Esophagus (tissue), 2 donors: ENCODE measurements at regions not wholly inside any gene's neighbourhood (a gene's known extent, or its start where the extent isn't known, plus 50 kb on each side); places are given as distances from the start of the nearest gene placed in this dataset.

ENCODE experiments used
- H3K27ac ChIP-seq, 2 donors: one replicate each; pipeline ENCODE4 v1.5.1; 2013; ENCODE audit warnings: low read depth in 2 of 2, mild to moderate bottlenecking in 2 of 2, inconsistent platforms in 1 of 2, low read length in 1 of 2, moderate library complexity in 1 of 2
- H3K27me3 ChIP-seq, 2 donors: one replicate each; pipeline ENCODE4 v1.6.1; 2013; ENCODE audit warnings: low read length in 2 of 2, control low read depth in 1 of 2, mild to moderate bottlenecking in 1 of 2; ENCODE audit not compliant: insufficient read depth in 2 of 2, control insufficient read depth in 1 of 2
- H3K36me3 ChIP-seq, 2 donors: one replicate each; pipeline ENCODE4 v1.6.1; 2013; ENCODE audit warnings: low read length in 1 of 2; ENCODE audit not compliant: control insufficient read depth in 2 of 2, insufficient read depth in 2 of 2
- H3K4me1 ChIP-seq, 2 donors: one replicate each; pipeline ENCODE4 v1.6.1; 2013; ENCODE audit warnings: low read length in 1 of 2; ENCODE audit not compliant: control insufficient read depth in 2 of 2, insufficient read depth in 2 of 2
- H3K4me3 ChIP-seq, 2 donors: one replicate each; pipeline ENCODE4 v1.5.1; 2013; ENCODE audit warnings: low read length in 2 of 2, mild to moderate bottlenecking in 2 of 2, low read depth in 1 of 2, moderate library complexity in 1 of 2
- H3K9me3 ChIP-seq, 2 donors: one replicate each; pipeline ENCODE4 v1.6.1; 2013; ENCODE audit warnings: mild to moderate bottlenecking in 2 of 2, low read depth in 1 of 2, low read length in 1 of 2, moderate library complexity in 1 of 2; ENCODE audit not compliant: control insufficient read depth in 2 of 2, insufficient read depth in 1 of 2
- WGBS, 2 donors: extraction: QIAGEN DNeasy Blood & Tissue Kit; methylation state at CpG; one replicate each; pipeline ENCODE4 v1.1.7; 2013; 5-methylcytosine and 5-hydroxymethylcytosine counted together
- donor health status: healthy with polysubstance abuse.
- donor health status: Bipolar disorder and iron deficiency.

- Histone ChIP-seq H3K27ac (no peak overlapping the region), H3K36me3 (no peaks in the 10 kb centered on the region), H3K4me1 (no peaks in the 10 kb centered on the region), H3K4me3 (no peak overlapping the region), H3K27me3 (no peaks in the 10 kb centered on the region), H3K9me3 (no peaks in the 10 kb centered on the region)
- WGBS, 2 donors = 59 to 79% methylated on average over 3 of the region's 3 CpGs
Measured at GRCh38 chrX:39581411-39581810, 516.3 kb downstream of the BCOR start.

- no peak overlapping the region for H3K27ac ChIP-seq
- no peaks in the 10 kb centered on the region for H3K9me3 ChIP-seq
- no peaks in the 10 kb centered on the region for H3K27me3 ChIP-seq
- H3K4me1 ChIP-seq = no peaks in the 10 kb centered on the region
- no peak overlapping the region for H3K4me3 ChIP-seq
- no peaks in the 10 kb centered on the region for H3K36me3 ChIP-seq
- WGBS, 2 donors = 26 to 42% methylated on average over 3 of the region's 3 CpGs
Measured at GRCh38 chrX:39582091-39582490, 515.7 kb downstream of the BCOR start.

- 65 to 84% methylated on average over 4 of the region's 4 CpGs for WGBS, 2 donors
Measured at GRCh38 chrX:39582976-39583375, 514.8 kb downstream of the BCOR start.

GRCh38 chrX:39585808-39586207 lies 511.9 kb downstream of the BCOR start:
- WGBS, 2 donors = 87 to 88% methylated on average over 3 of the region's 3 CpGs
- H3K27me3 ChIP-seq = no peaks in the 10 kb centered on the region
- H3K4me1 ChIP-seq = no peaks in the 10 kb centered on the region

More at GRCh38 chrX:39582976-39583375, 514.8 kb downstream of the BCOR start:
- Histone ChIP-seq H3K9me3 (no peaks in the 10 kb centered on the region), H3K27me3 (no peaks in the 10 kb centered on the region), H3K36me3 (no peaks in the 10 kb centered on the region), H3K27ac (no peak overlapping the region), H3K4me3 (no peak overlapping the region), H3K4me1 (no peaks in the 10 kb centered on the region)

GRCh38 chrX:39586359-39586758 lies 511.4 kb downstream of the BCOR start:
- Histone ChIP-seq H3K36me3 (no peaks in the 10 kb centered on the region), H3K4me1 (no peaks in the 10 kb centered on the region), H3K27ac (no peak overlapping the region), H3K4me3 (no peak overlapping the region), H3K9me3 (no peaks in the 10 kb centered on the region), H3K27me3 (no peaks in the 10 kb centered on the region)
- whole genome bisulfite sequencing, 2 donors = 71 to 76% methylated on average over 4 of the region's 4 CpGs

More at GRCh38 chrX:39585808-39586207, 511.9 kb downstream of the BCOR start:
- Histone ChIP-seq H3K27ac (no peak overlapping the region), H3K4me3 (no peak overlapping the region), H3K36me3 (no peaks in the 10 kb centered on the region), H3K9me3 (no peaks in the 10 kb centered on the region)

GRCh38 chrX:39591099-39591498 lies 506.7 kb downstream of the BCOR start:
- no peaks in the 10 kb centered on the region for H3K36me3 ChIP-seq
- 56 to 72% methylated on average over 3 of the region's 3 CpGs for WGBS, 2 donors
- H3K27ac ChIP-seq = no peak overlapping the region
- H3K9me3 ChIP-seq = no peaks in the 10 kb centered on the region
- no peaks in the 10 kb centered on the region for H3K4me1 ChIP-seq
- no peaks in the 10 kb centered on the region for H3K27me3 ChIP-seq
- H3K4me3 ChIP-seq = no peak overlapping the region

- Histone ChIP-seq H3K4me1 (no peaks in the 10 kb centered on the region), H3K27me3 (no peaks in the 10 kb centered on the region), H3K36me3 (no peaks in the 10 kb centered on the region), H3K9me3 (no peaks in the 10 kb centered on the region), H3K27ac (no peak overlapping the region), H3K4me3 (no peak overlapping the region)
Measured at GRCh38 chrX:39592776-39593175, 505.0 kb downstream of the BCOR start.

- no peak overlapping the region for H3K4me3 ChIP-seq
- WGBS, 2 donors = 44 to 63% methylated on average over 1 of the region's 1 CpG
- no peaks in the 10 kb centered on the region for H3K36me3 ChIP-seq
- H3K27ac ChIP-seq = no peak overlapping the region
- H3K27me3 ChIP-seq = no peaks in the 10 kb centered on the region
- no peaks in the 10 kb centered on the region for H3K9me3 ChIP-seq
- no peaks in the 10 kb centered on the region for H3K4me1 ChIP-seq
Measured at GRCh38 chrX:39595977-39596376, 501.8 kb downstream of the BCOR start.

GRCh38 chrX:39596437-39596836 lies 501.3 kb downstream of the BCOR start:
- H3K4me3 ChIP-seq = no peak overlapping the region
- H3K36me3 ChIP-seq = no peaks in the 10 kb centered on the region
- no peaks in the 10 kb centered on the region for H3K9me3 ChIP-seq
- H3K27ac ChIP-seq = no peak overlapping the region
- H3K27me3 ChIP-seq = no peaks in the 10 kb centered on the region
- no peaks in the 10 kb centered on the region for H3K4me1 ChIP-seq

GRCh38 chrX:39599339-39599738 lies 498.4 kb downstream of the BCOR start:
- no peak overlapping the region for H3K4me3 ChIP-seq
- no peaks in the 10 kb centered on the region for H3K9me3 ChIP-seq
- no peaks in the 10 kb centered on the region for H3K36me3 ChIP-seq
- H3K27ac ChIP-seq = no peak overlapping the region
- WGBS, 2 donors = 58 to 70% methylated on average over 6 of the region's 6 CpGs
- H3K4me1 ChIP-seq = no peaks in the 10 kb centered on the region
- no peaks in the 10 kb centered on the region for H3K27me3 ChIP-seq
